DOHH2 (cell line): ENCODE measurements at regions not wholly inside any gene's neighbourhood (a gene's known extent, or its start where the extent isn't known, plus 50 kb on each side); places are given as distances from the start of the nearest gene placed in this dataset.

Source experiments
- H3F3A ChIP-seq: fragments of 200-600 bp; sonication (generic), shearing (Covaris generic); 2 replicates; pipeline ENCODE4 v1.6.0; 2016; ENCODE audit warnings: antibody characterized with exemption, mild to moderate bottlenecking; ENCODE audit not compliant: control insufficient read depth, insufficient read depth
- H3K27ac ChIP-seq: fragments of 200-600 bp; sonication (generic); 2 replicates; pipeline ENCODE4 v1.5.1; 2014; ENCODE audit warnings: low read depth, mild to moderate bottlenecking, low read length, moderate library complexity
- H3K27me3 ChIP-seq: fragments of 200-600 bp; sonication (generic); 2 replicates; pipeline ENCODE4 v1.6.1; 2014; ENCODE audit warnings: mild to moderate bottlenecking, low read length, mixed read lengths; ENCODE audit not compliant: control insufficient read depth
- H3K36me3 ChIP-seq: fragments of 200-600 bp; sonication (generic); 2 replicates; pipeline ENCODE4 v1.6.1; 2014; ENCODE audit warnings: mild to moderate bottlenecking, low read length, moderate library complexity, mixed read lengths; ENCODE audit not compliant: control insufficient read depth
- H3K4me1 ChIP-seq: fragments of 200-600 bp; sonication (generic); 2 replicates; pipeline ENCODE4 v1.6.1; 2014; ENCODE audit warnings: mild to moderate bottlenecking, low read length, mixed read lengths; ENCODE audit not compliant: control insufficient read depth
- H3K4me2 ChIP-seq: fragments of 200-600 bp; sonication (generic); 2 replicates; pipeline ENCODE4 v1.6.0; 2014; ENCODE audit warnings: mild to moderate bottlenecking, low read length, moderate library complexity
- H3K4me3 ChIP-seq: fragments of 200-600 bp; sonication (generic); 2 replicates; pipeline ENCODE4 v1.5.1; 2014; ENCODE audit warnings: mild to moderate bottlenecking, low read length, mixed read lengths
- H3K79me2 ChIP-seq: fragments of 200-600 bp; sonication (generic); 2 replicates; pipeline ENCODE4 v1.6.1; 2014; ENCODE audit warnings: mild to moderate bottlenecking, low read length, mixed read lengths; ENCODE audit not compliant: control insufficient read depth
- H3K9me2 ChIP-seq: fragments of 200-600 bp; sonication (generic); replicated peaks from 2 replicates; pipeline ENCODE4 v1.6.1; 2014; ENCODE audit warnings: mild to moderate bottlenecking, low read length, mixed read lengths; ENCODE audit not compliant: control insufficient read depth
- H3K9me3 ChIP-seq: fragments of 200-600 bp; sonication (generic); 2 replicates; pipeline ENCODE4 v1.6.1; 2014; ENCODE audit warnings: antibody characterized with exemption, low read length, mixed read lengths; ENCODE audit not compliant: control insufficient read depth, insufficient read depth
- H4K20me1 ChIP-seq: fragments of 200-600 bp; sonication (generic); 2 replicates; pipeline ENCODE4 v1.6.0; 2014; ENCODE audit warnings: low read depth, mild to moderate bottlenecking, antibody characterized with exemption, low read length, moderate library complexity; ENCODE audit not compliant: control insufficient read depth, insufficient read depth
- EZH2phosphoT487 ChIP-seq: fragments of 200-600 bp; sonication (generic); IDR thresholded peaks from 2 replicates; pipeline ENCODE4 v1.6.1; 2017; ENCODE audit warnings: borderline replicate concordance, mild to moderate bottlenecking, antibody characterized with exemption, low read length, moderate library complexity, mixed read lengths
- TF ChIP-seq, protein P1 (sequence below): fragments of 200-600 bp; sonication (generic); IDR thresholded peaks from one replicate; pipeline ENCODE4 v1.5.1; 2014; ENCODE audit warnings: antibody characterized with exemption, mild to moderate bottlenecking, low read depth, low read length; ENCODE audit not compliant: poor library complexity, severe bottlenecking

DNA sequence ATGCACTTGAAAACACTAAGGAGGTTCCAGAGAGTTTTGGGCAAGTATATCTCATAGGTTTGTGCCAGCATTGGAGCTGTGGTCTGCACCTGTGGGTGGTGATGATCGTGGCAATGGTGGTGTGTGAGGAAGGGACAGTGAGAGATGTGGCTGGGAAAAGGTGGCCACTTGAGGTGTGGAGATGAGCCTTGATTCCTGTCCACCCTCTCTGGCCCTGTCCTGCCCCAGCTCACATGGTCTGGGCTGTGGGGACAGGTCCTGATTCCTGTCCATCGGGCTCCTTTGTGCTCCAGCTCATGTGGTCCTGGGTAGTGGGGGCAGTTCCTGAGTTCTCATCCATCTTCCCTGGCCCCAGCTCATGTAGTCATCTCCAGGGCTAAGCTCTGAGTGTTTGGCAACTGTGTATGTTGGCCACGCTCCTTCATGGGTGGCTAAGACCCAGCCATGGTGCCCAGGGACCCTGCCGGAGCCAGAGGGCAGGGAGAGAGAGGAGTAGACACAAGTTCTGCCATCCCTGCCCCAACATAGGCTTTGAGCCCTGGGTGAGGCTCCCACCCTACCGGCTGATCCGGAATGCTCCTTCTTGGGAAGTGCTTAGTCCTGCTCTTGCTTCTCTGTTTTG, 294.4 kb upstream of the HDAC4 start:
- Histone ChIP-seq H3K27ac (no peak overlapping the region), H3K27me3 (no peaks in the 10 kb centered on the region), H3K4me2 (no peak overlapping the region), H3K4me1 (no peaks in the 10 kb centered on the region), H3K4me3 (no peak overlapping the region), H3K79me2 (no peaks in the 10 kb centered on the region), H3F3A (no peaks in the 10 kb centered on the region), H3K36me3 (no peaks in the 10 kb centered on the region), H4K20me1 (no peaks in the 10 kb centered on the region), H3K9me3 (no peaks in the 10 kb centered on the region), H3K9me2 (no peaks in the 10 kb centered on the region)
- TF ChIP-seq, protein P1, sequence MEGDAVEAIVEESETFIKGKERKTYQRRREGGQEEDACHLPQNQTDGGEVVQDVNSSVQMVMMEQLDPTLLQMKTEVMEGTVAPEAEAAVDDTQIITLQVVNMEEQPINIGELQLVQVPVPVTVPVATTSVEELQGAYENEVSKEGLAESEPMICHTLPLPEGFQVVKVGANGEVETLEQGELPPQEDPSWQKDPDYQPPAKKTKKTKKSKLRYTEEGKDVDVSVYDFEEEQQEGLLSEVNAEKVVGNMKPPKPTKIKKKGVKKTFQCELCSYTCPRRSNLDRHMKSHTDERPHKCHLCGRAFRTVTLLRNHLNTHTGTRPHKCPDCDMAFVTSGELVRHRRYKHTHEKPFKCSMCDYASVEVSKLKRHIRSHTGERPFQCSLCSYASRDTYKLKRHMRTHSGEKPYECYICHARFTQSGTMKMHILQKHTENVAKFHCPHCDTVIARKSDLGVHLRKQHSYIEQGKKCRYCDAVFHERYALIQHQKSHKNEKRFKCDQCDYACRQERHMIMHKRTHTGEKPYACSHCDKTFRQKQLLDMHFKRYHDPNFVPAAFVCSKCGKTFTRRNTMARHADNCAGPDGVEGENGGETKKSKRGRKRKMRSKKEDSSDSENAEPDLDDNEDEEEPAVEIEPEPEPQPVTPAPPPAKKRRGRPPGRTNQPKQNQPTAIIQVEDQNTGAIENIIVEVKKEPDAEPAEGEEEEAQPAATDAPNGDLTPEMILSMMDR = no peak
- no peak for TF ChIP-seq EZH2phosphoT487

DNA sequence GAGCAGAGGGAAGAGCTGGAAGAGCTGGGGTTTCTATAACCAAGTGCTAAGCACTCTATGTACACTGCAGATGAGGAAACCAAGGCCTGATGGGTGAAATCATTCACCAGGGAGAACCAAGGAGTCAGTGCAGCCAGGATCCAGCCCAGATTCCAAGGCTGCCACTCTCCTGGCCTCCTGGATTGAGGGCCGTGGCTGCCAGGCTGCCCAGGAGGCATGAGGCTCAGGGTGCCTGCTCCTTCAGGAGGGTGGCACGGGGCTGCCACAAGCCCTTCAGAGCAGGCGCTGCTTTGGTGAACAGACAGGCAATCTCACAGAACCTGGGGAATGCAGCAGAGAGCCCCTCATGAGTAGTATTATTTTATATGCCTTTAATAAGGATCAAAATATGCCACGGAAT, 293.7 kb upstream of the HDAC4 start:
- no peaks in the 10 kb centered on the region for H3K36me3 ChIP-seq
- H3K79me2 ChIP-seq = no peaks in the 10 kb centered on the region
- TF ChIP-seq, protein P1 = no peak
- TF ChIP-seq EZH2phosphoT487 = no peak
- no peak overlapping the region for H3K4me2 ChIP-seq
- H3K27me3 ChIP-seq = no peaks in the 10 kb centered on the region
- H3K4me3 ChIP-seq = no peak overlapping the region
- H3F3A ChIP-seq = no peaks in the 10 kb centered on the region
- no peaks in the 10 kb centered on the region for H3K9me3 ChIP-seq
- no peaks in the 10 kb centered on the region for H4K20me1 ChIP-seq
- no peaks in the 10 kb centered on the region for H3K9me2 ChIP-seq
- H3K4me1 ChIP-seq = no peaks in the 10 kb centered on the region
- H3K27ac ChIP-seq = no peak overlapping the region

DNA sequence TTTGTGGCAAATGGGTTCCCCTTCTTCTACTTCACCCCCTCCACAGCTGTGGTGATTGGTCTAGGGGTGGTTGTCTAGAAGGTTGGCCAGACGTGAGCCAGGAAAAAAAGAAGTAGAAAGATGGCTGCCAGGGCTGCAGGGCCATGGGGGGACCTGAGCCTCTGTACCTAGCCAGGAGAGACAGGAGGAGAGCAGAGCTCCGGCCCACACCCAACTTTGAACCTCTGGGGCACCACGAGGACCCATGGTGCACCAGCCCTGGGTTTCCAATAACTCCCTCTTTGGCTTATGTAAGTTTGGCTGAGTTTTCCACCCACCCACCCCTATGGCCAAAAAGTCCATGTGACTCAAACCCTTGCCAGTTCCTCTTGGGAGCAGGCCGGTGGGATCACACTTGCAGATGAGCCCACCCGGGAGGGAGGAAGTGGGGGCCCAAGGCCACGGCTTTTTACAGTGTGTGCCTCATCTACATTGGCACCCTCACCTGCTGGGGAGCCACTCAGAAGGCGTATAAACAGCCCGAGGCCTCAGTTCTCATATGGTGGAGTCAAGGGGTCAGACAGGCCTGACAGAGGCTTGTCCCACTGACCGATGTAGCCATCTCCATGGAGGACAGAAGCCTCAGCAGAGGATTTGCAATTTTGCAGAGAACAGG, 293.1 kb upstream of the HDAC4 start:
- no peak overlapping the region for H3K4me3 ChIP-seq
- H3K9me3 ChIP-seq = no peaks in the 10 kb centered on the region
- no peaks in the 10 kb centered on the region for H3K36me3 ChIP-seq
- no peaks in the 10 kb centered on the region for H3K79me2 ChIP-seq
- no peaks in the 10 kb centered on the region for H3K27me3 ChIP-seq
- H4K20me1 ChIP-seq = no peaks in the 10 kb centered on the region
- no peaks in the 10 kb centered on the region for H3K4me1 ChIP-seq
- TF ChIP-seq EZH2phosphoT487 = no peak
- TF ChIP-seq, protein P1 = no peak
- H3F3A ChIP-seq = no peaks in the 10 kb centered on the region
- H3K27ac ChIP-seq = no peak overlapping the region
- H3K4me2 ChIP-seq = no peak overlapping the region
- no peaks in the 10 kb centered on the region for H3K9me2 ChIP-seq
